EL (cell line): ENCODE measurements at regions not wholly inside any gene's neighbourhood (a gene's known extent, or its start where the extent isn't known, plus 50 kb on each side); places are given as distances from the start of the nearest gene placed in this dataset.

Source experiments
- DNase-seq: peaks from one replicate; pipeline ENCODE4 v3.0.0-alpha.2; 2016

DNA sequence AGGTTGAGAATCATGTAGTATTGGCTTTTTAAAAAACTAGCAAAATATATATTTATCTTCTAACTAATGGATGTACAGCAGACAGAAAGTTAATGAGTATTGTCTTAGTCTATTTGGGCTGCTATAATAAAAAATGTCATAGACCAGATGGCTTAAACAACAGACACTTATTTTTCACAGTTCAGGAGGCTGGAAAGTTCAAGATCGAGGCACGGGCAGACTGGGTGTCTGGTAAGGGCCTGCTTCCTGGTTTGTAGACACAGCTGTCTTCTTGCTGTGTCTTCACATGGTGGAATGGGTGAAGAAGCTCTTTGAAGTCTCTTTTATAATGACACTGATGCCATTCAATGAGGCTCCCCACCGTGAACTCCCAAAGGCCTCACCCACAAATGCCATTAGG, 70.1 kb upstream of the KRR1 start:
- no peak for DNase-seq

DNA sequence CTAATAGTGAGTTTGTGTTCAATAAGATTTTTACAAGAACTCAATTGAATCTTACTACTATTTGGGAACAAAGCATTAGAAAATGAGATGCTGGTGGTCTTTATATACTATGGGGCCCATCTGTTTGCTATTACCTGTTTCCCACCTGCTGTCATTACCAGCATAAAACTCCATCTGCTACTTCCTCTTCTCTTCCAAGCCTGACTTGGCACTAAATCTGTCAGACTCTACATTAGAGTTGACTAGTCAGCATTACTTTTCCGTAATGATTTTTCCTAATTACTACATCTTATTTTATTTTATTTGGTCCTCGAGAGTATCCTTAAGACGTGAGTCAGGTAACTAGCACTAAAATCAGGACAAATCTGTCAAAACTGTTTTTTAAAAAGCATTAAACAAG, 68.1 kb upstream of the KRR1 start:
- no peak for DNase-seq

DNA sequence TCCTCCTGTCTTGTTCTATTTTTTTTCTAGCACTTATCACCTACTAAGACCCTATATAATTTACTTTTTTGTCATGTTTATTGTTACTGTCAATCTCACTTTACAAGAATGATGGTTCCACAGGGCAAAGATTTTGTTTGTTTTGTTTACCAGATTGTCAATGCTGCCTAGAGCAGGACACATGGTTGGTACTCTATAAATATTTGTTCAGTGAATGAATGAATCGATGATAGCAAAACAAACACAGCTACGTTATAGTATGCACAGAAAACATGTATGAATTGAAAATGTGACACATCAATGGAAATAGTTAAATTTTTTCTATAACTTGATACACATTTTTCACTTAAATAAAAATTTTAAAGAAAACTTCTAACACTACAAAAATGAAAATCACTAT, 67.1 kb upstream of the KRR1 start:
- no peak for DNase-seq

DNA sequence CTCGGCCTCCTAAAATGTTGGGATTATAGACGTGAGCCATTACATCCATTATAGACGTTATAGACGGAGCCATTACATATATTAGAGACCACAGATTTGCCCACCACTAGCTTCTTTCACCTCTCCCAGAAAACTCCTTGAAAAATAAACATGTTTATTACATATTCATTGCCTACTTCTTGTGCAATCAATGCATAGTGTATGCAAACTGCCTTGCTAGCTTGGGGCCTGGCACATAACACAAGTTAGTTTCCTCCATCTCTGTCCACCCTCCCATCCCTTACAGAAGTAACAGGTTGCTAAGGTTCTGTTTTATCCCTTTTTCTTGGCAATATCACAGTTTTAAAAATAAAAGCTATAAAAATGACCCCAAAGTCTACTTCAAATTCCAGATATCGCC, 66.4 kb upstream of the KRR1 start:
- DNase-seq = no peak

DNA sequence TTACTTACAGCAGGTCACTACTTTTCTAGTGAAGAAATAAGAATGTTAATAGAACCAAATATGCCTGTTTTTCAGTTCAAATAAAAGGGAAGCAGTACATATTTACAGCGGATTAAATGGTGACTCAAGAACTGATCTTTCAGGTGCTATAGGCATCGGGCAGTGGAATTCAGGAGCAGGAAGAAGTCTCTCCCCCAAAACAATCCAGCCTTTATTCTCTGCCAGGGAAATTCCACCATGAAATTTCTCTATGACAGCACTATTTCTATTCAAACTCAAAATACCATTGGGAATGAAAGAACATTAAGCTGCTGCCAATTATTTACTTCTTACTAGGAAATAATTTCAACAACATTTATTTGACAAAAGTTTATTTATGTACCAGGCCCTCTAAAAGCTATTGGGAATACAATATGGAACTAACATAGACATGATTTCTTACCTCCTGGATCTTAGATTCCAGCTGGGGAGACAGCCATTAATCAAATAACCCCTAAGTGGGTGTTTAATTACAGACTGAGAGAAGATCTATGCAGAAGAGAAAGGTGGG, 60.3 kb upstream of the KRR1 start:
- DNase-seq = no peak

DNA sequence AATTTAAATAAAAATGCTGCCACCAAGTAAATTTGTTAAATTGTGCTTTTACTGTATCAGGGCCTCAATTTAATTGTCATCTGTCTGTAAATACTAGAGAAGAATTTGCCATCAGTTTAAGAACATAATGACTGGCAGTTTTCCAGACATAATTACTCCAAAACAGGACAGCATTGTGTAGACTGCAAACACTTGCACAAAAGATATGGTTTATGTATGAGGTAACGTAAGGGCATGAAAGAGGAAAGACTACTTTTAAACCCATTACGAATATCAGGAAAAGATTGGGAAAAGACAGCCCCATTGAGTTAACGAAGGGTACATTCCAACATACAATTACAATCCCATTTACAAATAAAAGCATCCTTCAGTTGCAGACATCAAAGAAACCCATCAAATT, 59.8 kb upstream of the KRR1 start:
- DNase-seq = no peak

DNA sequence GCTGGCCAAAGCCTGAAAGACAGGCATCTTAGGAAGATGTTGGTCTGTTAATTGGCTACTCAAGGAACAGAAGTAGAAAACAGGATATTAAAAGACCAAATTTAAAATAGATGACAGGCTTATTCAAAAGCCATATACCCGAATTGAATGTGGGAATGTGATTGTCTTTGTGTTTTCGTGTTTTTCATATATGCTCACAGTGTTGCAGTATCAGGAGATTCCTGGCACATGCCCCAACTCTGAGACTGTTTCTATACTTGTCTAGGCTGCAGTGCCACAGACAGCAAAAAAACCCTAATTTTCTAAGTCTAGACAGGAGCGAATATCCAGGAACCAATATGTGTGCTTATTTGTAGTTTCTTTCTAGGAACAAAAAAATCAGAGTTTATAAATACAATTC, 57.4 kb upstream of the KRR1 start:
- no peak for DNase-seq

DNA sequence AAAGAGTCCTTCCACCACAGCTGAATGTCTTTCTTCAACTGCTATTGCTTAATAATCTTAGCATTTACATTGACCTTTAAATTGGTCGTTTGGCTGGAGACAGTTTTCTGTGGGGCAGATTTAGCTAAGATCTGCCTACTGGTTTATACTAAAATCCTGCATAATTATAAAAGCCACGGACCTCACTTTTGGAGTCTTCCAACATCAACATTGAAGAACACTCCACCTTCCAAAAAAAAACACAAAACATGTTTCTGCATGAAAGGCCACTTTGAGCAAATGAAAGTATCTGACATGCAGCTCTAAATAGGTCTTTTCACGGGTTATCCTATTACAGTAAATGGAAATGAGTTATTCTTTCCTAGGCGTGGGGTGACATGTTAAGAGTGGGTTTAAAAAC, 57.0 kb upstream of the KRR1 start:
- DNase-seq = no peak

DNA sequence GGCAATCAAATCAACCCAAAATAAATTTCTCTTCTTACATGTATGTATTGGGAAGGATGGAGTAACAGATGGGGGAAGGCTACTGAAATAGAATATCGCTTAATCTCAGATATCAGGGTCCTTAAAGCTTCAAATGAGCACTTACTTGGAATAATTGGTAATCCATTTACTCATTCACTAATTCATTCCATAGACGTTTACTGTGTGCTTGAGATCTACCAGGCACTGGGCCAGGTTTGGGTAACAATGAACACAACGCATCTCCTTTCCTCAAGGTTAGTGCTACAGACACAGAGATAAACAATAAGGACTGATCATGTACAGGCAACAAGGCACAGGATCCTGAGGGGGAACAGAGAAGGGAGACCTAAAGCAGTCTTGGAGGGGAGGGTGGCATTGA, 54.4 kb upstream of the KRR1 start:
- DNase-seq = no peak

DNA sequence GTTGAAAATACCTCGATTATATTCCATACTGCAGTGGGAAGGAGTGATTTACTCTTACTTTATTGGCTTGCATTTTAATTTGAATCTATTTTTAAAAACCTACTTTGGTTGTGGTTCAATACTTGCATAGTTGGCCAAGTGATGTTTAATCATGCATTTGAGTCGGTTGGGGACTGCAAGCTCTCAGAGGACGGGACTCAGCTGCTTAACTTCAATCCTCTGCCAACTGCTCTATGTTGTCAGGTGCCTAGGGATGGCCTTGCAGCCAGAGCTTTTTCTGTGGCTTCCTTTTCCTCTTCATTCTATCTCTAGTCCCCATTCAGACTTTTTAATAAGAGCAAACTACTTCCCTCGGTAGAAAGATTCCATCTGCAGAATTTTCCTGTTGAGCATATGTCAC, 53.4 kb upstream of the KRR1 start:
- DNase-seq = no peak

DNA sequence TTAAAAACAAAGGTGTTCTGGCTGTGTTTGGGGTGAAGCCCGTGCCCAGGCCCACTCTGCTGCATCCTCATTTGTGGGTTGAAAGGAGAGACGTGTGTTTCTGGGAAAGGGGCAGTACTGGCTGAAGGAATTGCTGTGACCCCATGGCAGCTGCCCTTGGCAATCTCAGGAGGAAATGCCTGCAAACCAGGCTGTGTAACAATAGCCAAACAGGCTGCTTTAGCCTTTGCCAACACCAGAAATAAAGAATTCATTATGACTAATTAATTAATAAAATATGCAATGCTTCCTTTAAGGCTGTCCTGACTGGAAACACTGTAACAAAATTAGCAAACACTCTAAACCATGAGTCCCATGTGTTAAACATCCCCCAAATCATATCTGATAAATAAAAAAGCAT, 53.0 kb upstream of the KRR1 start:
- no peak for DNase-seq

DNA sequence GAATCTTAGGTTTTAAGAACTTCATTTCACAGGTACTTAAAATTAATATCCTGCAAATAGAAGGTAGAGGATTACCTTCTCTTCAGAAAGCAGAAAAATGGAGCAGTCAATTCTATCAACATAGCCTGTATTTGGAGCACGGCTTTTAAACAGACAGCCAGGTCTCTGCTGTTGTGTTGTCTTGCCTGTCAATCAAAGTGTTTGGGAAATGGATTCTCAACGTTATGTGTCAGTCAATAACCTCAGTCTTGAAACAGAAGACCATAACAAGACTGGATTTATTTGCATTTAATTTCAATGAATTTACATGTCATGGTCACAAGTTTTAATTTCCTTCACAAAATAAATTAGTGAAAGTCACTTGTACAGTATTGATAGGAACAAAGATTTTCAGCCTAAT, 51.9 kb upstream of the KRR1 start:
- DNase-seq = no peak

DNA sequence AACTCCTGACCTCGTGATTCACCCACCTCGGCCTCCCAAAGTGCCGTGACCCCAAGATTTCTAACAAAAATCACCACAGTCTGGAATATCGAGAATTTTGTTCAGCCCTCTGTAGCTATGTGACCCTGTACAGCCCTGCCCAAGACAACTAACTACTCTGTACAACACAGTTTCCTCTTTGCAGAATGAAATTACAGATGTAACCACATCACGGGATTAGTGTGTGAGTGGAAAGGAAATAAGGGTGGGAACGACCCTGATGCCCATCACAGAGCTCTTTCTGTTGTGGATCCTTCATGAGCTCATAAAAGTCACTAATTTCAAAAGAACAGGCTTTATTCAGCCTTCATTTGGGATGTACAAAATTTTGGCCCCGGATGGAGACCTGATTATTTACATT, 50.5 kb upstream of the KRR1 start:
- DNase-seq = no peak
